GM18861 (cell line): ENCODE measurements at regions not wholly inside any gene's neighbourhood (a gene's known extent, or its start where the extent isn't known, plus 50 kb on each side); places are given as distances from the start of the nearest gene placed in this dataset.

Experiments
- ATAC-seq: cut with Tn5 transposase; IDR thresholded peaks from one replicate; pipeline ENCODE4 v1.9.1; 2021; ENCODE audit not compliant: unreplicated experiment

GRCh38 chr14:65794674-65795279, 382.2 kb downstream of the FUT8 start:
- ATAC-seq, result no peak

GRCh38 chr14:65798216-65798615, 385.7 kb downstream of the FUT8 start:
- no peak for ATAC-seq

GRCh38 chr14:65800694-65801093, 388.2 kb downstream of the FUT8 start:
- ATAC-seq, result no peak

GRCh38 chr14:65802196-65802595, 389.7 kb downstream of the FUT8 start:
- no peak for ATAC-seq

GRCh38 chr14:65803885-65804284, 391.4 kb downstream of the FUT8 start:
- ATAC-seq, result no peak

- no peak for ATAC-seq
Measured at GRCh38 chr14:65804439-65805112, 392.0 kb downstream of the FUT8 start.

- ATAC-seq, result no peak
Measured at GRCh38 chr14:65805113-65805473, 392.6 kb downstream of the FUT8 start.

- no peak for ATAC-seq
Measured at GRCh38 chr14:65808390-65808789, 395.9 kb downstream of the FUT8 start.

- ATAC-seq, result no peak
Measured at GRCh38 chr14:65810322-65810721, 397.8 kb downstream of the FUT8 start.

GRCh38 chr14:65813760-65814384, 401.3 kb downstream of the FUT8 start:
- no peak for ATAC-seq

- ATAC-seq, result no peak
Measured at GRCh38 chr14:65815127-65815526, 402.6 kb downstream of the FUT8 start.

GRCh38 chr14:65817011-65817410, 404.5 kb downstream of the FUT8 start:
- ATAC-seq, result no peak

GRCh38 chr14:65819569-65819968, 407.0 kb downstream of the FUT8 start:
- ATAC-seq, result no peak

- no peak for ATAC-seq
Measured at GRCh38 chr14:65821224-65821753, 408.8 kb downstream of the FUT8 start.

GRCh38 chr14:65824285-65824977, 411.9 kb downstream of the FUT8 start:
- ATAC-seq, result peak; percentile 54

GRCh38 chr14:65824978-65825299, 412.4 kb downstream of the FUT8 start:
- ATAC-seq, result no peak

GRCh38 chr14:65826946-65827345, 414.4 kb downstream of the FUT8 start:
- no peak for ATAC-seq

- no peak for ATAC-seq
Measured at GRCh38 chr14:65827520-65827919, 415.0 kb downstream of the FUT8 start.

GRCh38 chr14:65828396-65828795, 415.9 kb downstream of the FUT8 start:
- ATAC-seq, result no peak

GRCh38 chr14:65832431-65833266, 420.1 kb downstream of the FUT8 start:
- ATAC-seq, result no peak
